Sigmoid colon (tissue), 4 donors: ENCODE measurements at regions not wholly inside any gene's neighbourhood (a gene's known extent, or its start where the extent isn't known, plus 50 kb on each side); places are given as distances from the start of the nearest gene placed in this dataset.

Source experiments
- POLR2AphosphoS5 ChIP-seq, 4 donors: sonication (generic); formaldehyde crosslinking; IDR thresholded peaks; one replicate each; pipeline ENCODE4 v1.6.1; 2017; ENCODE audit warnings: antibody characterized with exemption in 4 of 4
- TF ChIP-seq, protein P1 (sequence below), 4 experiments: fragments of 450-650 bp in 3 of 4; fragments of 200-600 bp in 1 of 4; IDR thresholded peaks; one replicate each; pipeline ENCODE4 v1.5.1; 2016 to 2019; ENCODE audit warnings: antibody characterized with exemption in 4 of 4, mild to moderate bottlenecking in 3 of 4, moderate library complexity in 2 of 4

DNA sequence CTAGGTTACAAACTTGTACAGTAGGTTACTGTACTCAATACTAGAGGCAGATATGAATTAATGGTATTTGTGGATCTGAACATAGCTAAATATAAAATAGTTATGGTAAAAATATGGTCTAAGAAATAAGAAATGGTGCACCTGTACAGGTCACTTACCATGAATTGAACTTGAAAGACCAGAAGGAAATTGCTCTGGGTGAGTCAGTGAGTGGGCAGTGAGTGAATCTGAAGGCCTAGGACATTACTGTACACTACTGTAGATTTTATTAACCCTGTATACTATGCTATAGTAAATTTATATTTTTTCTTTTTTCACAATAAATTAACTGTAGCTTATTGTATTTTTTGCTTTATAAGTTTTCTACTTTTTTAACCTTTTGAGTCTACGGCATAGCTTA is 1020.4 kb downstream of the CDH18 start:
- TF ChIP-seq, protein P1, sequence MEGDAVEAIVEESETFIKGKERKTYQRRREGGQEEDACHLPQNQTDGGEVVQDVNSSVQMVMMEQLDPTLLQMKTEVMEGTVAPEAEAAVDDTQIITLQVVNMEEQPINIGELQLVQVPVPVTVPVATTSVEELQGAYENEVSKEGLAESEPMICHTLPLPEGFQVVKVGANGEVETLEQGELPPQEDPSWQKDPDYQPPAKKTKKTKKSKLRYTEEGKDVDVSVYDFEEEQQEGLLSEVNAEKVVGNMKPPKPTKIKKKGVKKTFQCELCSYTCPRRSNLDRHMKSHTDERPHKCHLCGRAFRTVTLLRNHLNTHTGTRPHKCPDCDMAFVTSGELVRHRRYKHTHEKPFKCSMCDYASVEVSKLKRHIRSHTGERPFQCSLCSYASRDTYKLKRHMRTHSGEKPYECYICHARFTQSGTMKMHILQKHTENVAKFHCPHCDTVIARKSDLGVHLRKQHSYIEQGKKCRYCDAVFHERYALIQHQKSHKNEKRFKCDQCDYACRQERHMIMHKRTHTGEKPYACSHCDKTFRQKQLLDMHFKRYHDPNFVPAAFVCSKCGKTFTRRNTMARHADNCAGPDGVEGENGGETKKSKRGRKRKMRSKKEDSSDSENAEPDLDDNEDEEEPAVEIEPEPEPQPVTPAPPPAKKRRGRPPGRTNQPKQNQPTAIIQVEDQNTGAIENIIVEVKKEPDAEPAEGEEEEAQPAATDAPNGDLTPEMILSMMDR (IDR thresholded peaks at IDR 0.05) = no peak
- TF ChIP-seq POLR2AphosphoS5 (IDR thresholded peaks at IDR 0.05) = no peak
